Karpas-422 (cell line): ENCODE measurements at regions not wholly inside any gene's neighbourhood (a gene's known extent, or its start where the extent isn't known, plus 50 kb on each side); places are given as distances from the start of the nearest gene placed in this dataset.
"Not testable (repeated sequence)": the region's sequence is repeated elsewhere in the genome, so short reads cannot be mapped to it uniquely, and the experiment has no call there.

ENCODE experiments used
- DNase-seq: peaks from one replicate; pipeline ENCODE4 v3.0.0-alpha.2; 2015
- H2AFZ ChIP-seq: fragments of 200-600 bp; sonication (generic); 2 replicates; pipeline ENCODE4 v1.6.1; 2014; ENCODE audit warnings: antibody characterized with exemption, low read length, mixed read lengths
- H3K27ac ChIP-seq: fragments of 200-600 bp; sonication (generic); 2 replicates; pipeline ENCODE4 v1.5.1; 2014; ENCODE audit warnings: mild to moderate bottlenecking, low read length, moderate library complexity
- H3K27me3 ChIP-seq: fragments of 200-600 bp; sonication (generic); 2 replicates; pipeline ENCODE4 v1.6.1; 2014; ENCODE audit warnings: low read length, mixed read lengths
- H3K36me3 ChIP-seq: fragments of 200-600 bp; sonication (generic); 2 replicates; pipeline ENCODE4 v1.6.1; 2014; ENCODE audit warnings: low read length, mixed read lengths; ENCODE audit not compliant: insufficient read depth
- H3K4me1 ChIP-seq: fragments of 200-600 bp; sonication (generic); 2 replicates; pipeline ENCODE4 v1.6.1; 2014; ENCODE audit warnings: mild to moderate bottlenecking, low read length, mixed read lengths
- H3K4me2 ChIP-seq: fragments of 200-600 bp; sonication (generic); 2 replicates; pipeline ENCODE4 v1.6.1; 2014; ENCODE audit warnings: low read length, low read depth, mild to moderate bottlenecking; ENCODE audit not compliant: poor library complexity, severe bottlenecking
- H3K4me3 ChIP-seq: fragments of 200-600 bp; sonication (generic); 2 replicates; pipeline ENCODE4 v1.5.1; 2014; ENCODE audit warnings: mild to moderate bottlenecking, antibody characterized with exemption, low read length, mixed read lengths
- H3K79me2 ChIP-seq: fragments of 200-600 bp; sonication (generic); 2 replicates; pipeline ENCODE4 v1.6.1; 2014; ENCODE audit warnings: mild to moderate bottlenecking, low read length, mixed read lengths
- H3K9ac ChIP-seq: fragments of 200-600 bp; sonication (generic); 2 replicates; pipeline ENCODE4 v1.6.0; 2014; ENCODE audit warnings: low read length
- H3K9me2 ChIP-seq: fragments of 200-600 bp; sonication (generic), shearing (Covaris generic); replicated peaks from 2 replicates; pipeline ENCODE4 v1.6.0; 2014; ENCODE audit warnings: mild to moderate bottlenecking, low read length, moderate library complexity; ENCODE audit not compliant: insufficient read depth
- H3K9me3 ChIP-seq: fragments of 300-700, 200-600 bp; sonication (generic); 2 replicates; pipeline ENCODE4 v1.6.1; 2014; ENCODE audit warnings: low read length, mixed read lengths
- H4K20me1 ChIP-seq: fragments of 200-600 bp; sonication (generic); 2 replicates; pipeline ENCODE4 v1.6.1; 2014; ENCODE audit warnings: mild to moderate bottlenecking, antibody characterized with exemption, low read length, low read depth; ENCODE audit not compliant: insufficient read depth

- not testable (repeated sequence) for H3K9me2 ChIP-seq, H2AFZ ChIP-seq, H3K4me3 ChIP-seq, H3K27ac ChIP-seq, H3K27me3 ChIP-seq, DNase-seq, H3K9ac ChIP-seq, H3K9me3 ChIP-seq, H3K4me1 ChIP-seq, H3K4me2 ChIP-seq, H4K20me1 ChIP-seq, H3K36me3 ChIP-seq, H3K79me2 ChIP-seq
Measured at GRCh38 chr21:26233297-26233696, 62.7 kb upstream of the APP start.

GRCh38 chr21:26232491-26232890 is 61.9 kb upstream of the APP start:
- not testable (repeated sequence) for H2AFZ ChIP-seq, H3K4me2 ChIP-seq, H3K79me2 ChIP-seq

GRCh38 chr21:26227130-26227529 is 56.6 kb upstream of the APP start:
- H3K9me2 ChIP-seq: no peaks in the 10 kb centered on the region
- DNase-seq: no peak
- no peaks in the 10 kb centered on the region for H3K36me3 ChIP-seq
- no peak overlapping the region for H3K4me2 ChIP-seq
- no peaks in the 10 kb centered on the region for H3K79me2 ChIP-seq
- no peaks in the 10 kb centered on the region for H4K20me1 ChIP-seq
- no peaks in the 10 kb centered on the region for H3K4me1 ChIP-seq
- no peak overlapping the region for H3K27ac ChIP-seq
- H3K9ac ChIP-seq: no peak overlapping the region
- no peak overlapping the region for H3K4me3 ChIP-seq
- no peaks in the 10 kb centered on the region for H3K27me3 ChIP-seq
- peaks cover 13% of the 10 kb centered on the region for H3K9me3 ChIP-seq
- H2AFZ ChIP-seq: no peak overlapping the region

More at GRCh38 chr21:26232491-26232890, 61.9 kb upstream of the APP start:
- H3K27ac ChIP-seq, H3K9me2 ChIP-seq, H3K4me3 ChIP-seq, H3K9me3 ChIP-seq, H3K27me3 ChIP-seq, H3K4me1 ChIP-seq, H4K20me1 ChIP-seq, H3K9ac ChIP-seq, H3K36me3 ChIP-seq, DNase-seq: not testable (repeated sequence)

GRCh38 chr21:26226724-26227123 is 56.2 kb upstream of the APP start:
- no peaks in the 10 kb centered on the region for H3K27me3 ChIP-seq
- no peaks in the 10 kb centered on the region for H3K9me2 ChIP-seq
- H3K9ac ChIP-seq: no peak overlapping the region
- no peak for DNase-seq
- H3K4me3 ChIP-seq: no peak overlapping the region
- H3K79me2 ChIP-seq: no peaks in the 10 kb centered on the region
- no peak overlapping the region for H2AFZ ChIP-seq
- H3K9me3 ChIP-seq: peaks cover 13% of the 10 kb centered on the region
- H4K20me1 ChIP-seq: no peaks in the 10 kb centered on the region
- no peaks in the 10 kb centered on the region for H3K36me3 ChIP-seq
- H3K4me2 ChIP-seq: no peak overlapping the region
- no peak overlapping the region for H3K27ac ChIP-seq
- H3K4me1 ChIP-seq: no peaks in the 10 kb centered on the region

- Histone ChIP-seq H2AFZ (no peak overlapping the region), H4K20me1 (no peaks in the 10 kb centered on the region), H3K4me3 (no peak overlapping the region), H3K9ac (no peak overlapping the region), H3K4me1 (no peaks in the 10 kb centered on the region), H3K9me3 (peaks cover 13% of the 10 kb centered on the region), H3K79me2 (no peaks in the 10 kb centered on the region), H3K27me3 (no peaks in the 10 kb centered on the region), H3K36me3 (no peaks in the 10 kb centered on the region), H3K27ac (no peak overlapping the region), H3K4me2 (no peak overlapping the region), H3K9me2 (no peaks in the 10 kb centered on the region)
- DNase-seq: no peak
Measured at GRCh38 chr21:26225046-26225445, 54.5 kb upstream of the APP start.

- Histone ChIP-seq H3K36me3 (no peaks in the 10 kb centered on the region), H3K4me3 (no peak overlapping the region), H4K20me1 (no peaks in the 10 kb centered on the region), H3K9me3 (peaks cover 13% of the 10 kb centered on the region), H3K27me3 (no peaks in the 10 kb centered on the region), H3K79me2 (no peaks in the 10 kb centered on the region), H3K4me1 (no peaks in the 10 kb centered on the region), H3K9ac (no peak overlapping the region), H2AFZ (no peak overlapping the region), H3K9me2 (no peaks in the 10 kb centered on the region), H3K4me2 (no peak overlapping the region), H3K27ac (no peak overlapping the region)
- no peak for DNase-seq
Measured at GRCh38 chr21:26224366-26224765, 53.8 kb upstream of the APP start.
